ENCODE measurements at regions not wholly inside any gene's neighbourhood (a gene's known extent, or its start where the extent isn't known, plus 50 kb on each side); places are given as distances from the start of the nearest gene placed in this dataset.

GRCh38 chr5:7053125-7053524 is 339.9 kb downstream of the TENT4A start:
- no peak for TF ChIP-seq TBP (IDR thresholded peaks at IDR 0.05; ENCODE audit: low read depth, low read length)
- TF ChIP-seq, protein P1, sequence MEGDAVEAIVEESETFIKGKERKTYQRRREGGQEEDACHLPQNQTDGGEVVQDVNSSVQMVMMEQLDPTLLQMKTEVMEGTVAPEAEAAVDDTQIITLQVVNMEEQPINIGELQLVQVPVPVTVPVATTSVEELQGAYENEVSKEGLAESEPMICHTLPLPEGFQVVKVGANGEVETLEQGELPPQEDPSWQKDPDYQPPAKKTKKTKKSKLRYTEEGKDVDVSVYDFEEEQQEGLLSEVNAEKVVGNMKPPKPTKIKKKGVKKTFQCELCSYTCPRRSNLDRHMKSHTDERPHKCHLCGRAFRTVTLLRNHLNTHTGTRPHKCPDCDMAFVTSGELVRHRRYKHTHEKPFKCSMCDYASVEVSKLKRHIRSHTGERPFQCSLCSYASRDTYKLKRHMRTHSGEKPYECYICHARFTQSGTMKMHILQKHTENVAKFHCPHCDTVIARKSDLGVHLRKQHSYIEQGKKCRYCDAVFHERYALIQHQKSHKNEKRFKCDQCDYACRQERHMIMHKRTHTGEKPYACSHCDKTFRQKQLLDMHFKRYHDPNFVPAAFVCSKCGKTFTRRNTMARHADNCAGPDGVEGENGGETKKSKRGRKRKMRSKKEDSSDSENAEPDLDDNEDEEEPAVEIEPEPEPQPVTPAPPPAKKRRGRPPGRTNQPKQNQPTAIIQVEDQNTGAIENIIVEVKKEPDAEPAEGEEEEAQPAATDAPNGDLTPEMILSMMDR (IDR thresholded peaks at IDR 0.05; ENCODE audit: control extremely low read depth in 1 of 3, insufficient read depth in 1 of 3, low read depth in 1 of 3, low read length in 3 of 3), result no peak

Measured in H1 (cell line).